Stimulated activated naive CD8-positive, alpha-beta T cell treated with anti-CD3 and anti-CD28 coated beads, Interleukin-15, Interleukin-2, amounts not matched to agents 100 U/mL and 50 U/mL, for 24 hours (primary cell): ENCODE measurements at regions not wholly inside any gene's neighbourhood (a gene's known extent, or its start where the extent isn't known, plus 50 kb on each side); places are given as distances from the start of the nearest gene placed in this dataset.
"Not testable (repeated sequence)": the region's sequence is repeated elsewhere in the genome, so short reads cannot be mapped to it uniquely, and the experiment has no call there.

Source experiments
- ATAC-seq: fragments of 150-1000 bp; cut with Tn5 transposase; one replicate; pipeline ENCODE4 v1.10.0; 2021
- DNase-seq: peaks from one replicate; pipeline ENCODE4 v3.0.0; 2021

GRCh38 chr4:60656171-60656570 lies 544.0 kb upstream of the ADGRL3 start:
- DNase-seq, result no peak

GRCh38 chr4:60657041-60657440 lies 543.1 kb upstream of the ADGRL3 start:
- ATAC-seq (no peak), DNase-seq (no peak)

More at GRCh38 chr4:60656171-60656570, 544.0 kb upstream of the ADGRL3 start:
- ATAC-seq, result no peak

- DNase-seq (no peak), ATAC-seq (no peak)
Measured at GRCh38 chr4:60657807-60658206, 542.3 kb upstream of the ADGRL3 start.

GRCh38 chr4:60663769-60664168 lies 536.4 kb upstream of the ADGRL3 start:
- ATAC-seq (no peak), DNase-seq (no peak)

- DNase-seq, result no peak
- no peak for ATAC-seq
Measured at GRCh38 chr4:60682901-60683300, 517.2 kb upstream of the ADGRL3 start.

GRCh38 chr4:60683357-60683756 lies 516.8 kb upstream of the ADGRL3 start:
- DNase-seq (no peak), ATAC-seq (no peak)

- ATAC-seq (no peak), DNase-seq (no peak)
Measured at GRCh38 chr4:60683973-60684372, 516.2 kb upstream of the ADGRL3 start.

GRCh38 chr4:60696062-60696461 lies 504.1 kb upstream of the ADGRL3 start:
- DNase-seq, ATAC-seq: not testable (repeated sequence)

GRCh38 chr4:60709061-60709460 lies 491.1 kb upstream of the ADGRL3 start:
- DNase-seq (no peak), ATAC-seq (no peak)

- no peak for ATAC-seq
- DNase-seq, result no peak
Measured at GRCh38 chr4:60718874-60719273, 481.3 kb upstream of the ADGRL3 start.

- no peak for ATAC-seq
Measured at GRCh38 chr4:60721685-60722084, 478.4 kb upstream of the ADGRL3 start.

GRCh38 chr4:60723796-60724195 lies 476.3 kb upstream of the ADGRL3 start:
- ATAC-seq (no peak), DNase-seq (no peak)

More at GRCh38 chr4:60721685-60722084, 478.4 kb upstream of the ADGRL3 start:
- no peak for DNase-seq

GRCh38 chr4:60724623-60725022 lies 475.5 kb upstream of the ADGRL3 start:
- ATAC-seq (no peak), DNase-seq (no peak)

GRCh38 chr4:60726779-60727178 lies 473.3 kb upstream of the ADGRL3 start:
- ATAC-seq (no peak), DNase-seq (no peak)

- DNase-seq (no peak), ATAC-seq (no peak)
Measured at GRCh38 chr4:60729194-60729593, 470.9 kb upstream of the ADGRL3 start.

- DNase-seq, ATAC-seq: not testable (repeated sequence)
Measured at GRCh38 chr4:60729764-60730163, 470.4 kb upstream of the ADGRL3 start.

- ATAC-seq (no peak), DNase-seq (no peak)
Measured at GRCh38 chr4:60737858-60738257, 462.3 kb upstream of the ADGRL3 start.

GRCh38 chr4:60743654-60744053 lies 456.5 kb upstream of the ADGRL3 start:
- ATAC-seq, result no peak
- no peak for DNase-seq

- DNase-seq, result no peak
Measured at GRCh38 chr4:60744767-60745166, 455.4 kb upstream of the ADGRL3 start.

GRCh38 chr4:60745800-60746571 lies 454.1 kb upstream of the ADGRL3 start:
- no peak for ATAC-seq

More at GRCh38 chr4:60744767-60745166, 455.4 kb upstream of the ADGRL3 start:
- no peak for ATAC-seq

GRCh38 chr4:60750962-60751361 lies 449.2 kb upstream of the ADGRL3 start:
- DNase-seq (no peak), ATAC-seq (no peak)

More at GRCh38 chr4:60745800-60746571, 454.1 kb upstream of the ADGRL3 start:
- no peak for DNase-seq

GRCh38 chr4:60757986-60758680 lies 442.0 kb upstream of the ADGRL3 start:
- no peak for DNase-seq
- ATAC-seq, result no peak

- DNase-seq (no peak), ATAC-seq (no peak)
Measured at GRCh38 chr4:60759518-60760245, 440.4 kb upstream of the ADGRL3 start.
